NCI-H82 treated with DMSO at 0.1 percent for 48 hours (cell line): ENCODE measurements at regions not wholly inside any gene's neighbourhood (a gene's known extent, or its start where the extent isn't known, plus 50 kb on each side); places are given as distances from the start of the nearest gene placed in this dataset.
"Not testable (repeated sequence)": the region's sequence is repeated elsewhere in the genome, so short reads cannot be mapped to it uniquely, and the experiment has no call there.

ENCODE experiments used
- DNase-seq: peaks from one replicate; lab custom pipeline; 2025; ENCODE audit not compliant: unreplicated experiment; lab: John Stamatoyannopoulos, UW

GRCh38 chr3:150329408-150329807 lies 78.7 kb upstream of the TSC22D2 start:
- DNase-seq = no peak

GRCh38 chr3:150328654-150329040 lies 79.5 kb upstream of the TSC22D2 start:
- DNase-seq = no peak

- no peak for DNase-seq
These were observed 80.1 kb upstream of the TSC22D2 start for GRCh38 chr3:150327678-150328653.

GRCh38 chr3:150324788-150325187 lies 83.3 kb upstream of the TSC22D2 start:
- no peak for DNase-seq

- DNase-seq = no peak
These were observed 83.9 kb upstream of the TSC22D2 start for GRCh38 chr3:150324245-150324644.

- no peak for DNase-seq
These were observed 84.3 kb upstream of the TSC22D2 start for GRCh38 chr3:150323770-150324169.

GRCh38 chr3:150323091-150323490 lies 85.0 kb upstream of the TSC22D2 start:
- not testable (repeated sequence) for DNase-seq

- not testable (repeated sequence) for DNase-seq
These were observed 87.1 kb upstream of the TSC22D2 start for GRCh38 chr3:150320971-150321370.

- DNase-seq = peak; percentile 57
These were observed 88.2 kb upstream of the TSC22D2 start for GRCh38 chr3:150319900-150320299.

GRCh38 chr3:150317469-150317868 lies 90.6 kb upstream of the TSC22D2 start:
- no peak for DNase-seq

GRCh38 chr3:150315721-150316120 lies 92.4 kb upstream of the TSC22D2 start:
- no peak for DNase-seq

GRCh38 chr3:150314248-150315004 lies 93.7 kb upstream of the TSC22D2 start:
- DNase-seq = no peak

GRCh38 chr3:150312018-150312657 lies 96.0 kb upstream of the TSC22D2 start:
- DNase-seq = no peak

GRCh38 chr3:150311156-150311555 lies 96.9 kb upstream of the TSC22D2 start:
- DNase-seq = no peak

- DNase-seq = no peak
These were observed 98.5 kb upstream of the TSC22D2 start for GRCh38 chr3:150309557-150309956.

GRCh38 chr3:150309257-150309542 lies 98.9 kb upstream of the TSC22D2 start:
- DNase-seq = no peak

- no peak for DNase-seq
These were observed 99.4 kb upstream of the TSC22D2 start for GRCh38 chr3:150308481-150309256.

GRCh38 chr3:150308037-150308319 lies 100.1 kb upstream of the TSC22D2 start:
- DNase-seq = no peak

GRCh38 chr3:150307311-150308036 lies 100.6 kb upstream of the TSC22D2 start:
- DNase-seq = no peak

GRCh38 chr3:150306906-150307305 lies 101.2 kb upstream of the TSC22D2 start:
- no peak for DNase-seq

GRCh38 chr3:150306083-150306482 lies 102.0 kb upstream of the TSC22D2 start:
- DNase-seq = no peak
